ENCODE measurements at regions not wholly inside any gene's neighbourhood (a gene's known extent, or its start where the extent isn't known, plus 50 kb on each side); places are given as distances from the start of the nearest gene placed in this dataset.
A peak's percentile ranks its signal among the peaks of the same experiment; 100 is the strongest.

- Histone ChIP-seq H3K36me3 (ENCODE audit: control insufficient read depth in 2 of 2, extremely low read depth in 1 of 2, insufficient read depth in 2 of 2, low read length in 2 of 2) (no peaks in the 10 kb centered on the region), H3K27ac (ENCODE audit: insufficient read depth, low read depth, low read length) (peak overlapping the region; percentile 65), H3K4me1 (ENCODE audit: control insufficient read depth, extremely low read depth, insufficient read depth, low read length) (peaks cover 19% of the 10 kb centered on the region), H3K27me3 (ENCODE audit: control insufficient read depth in 2 of 2, insufficient read depth in 2 of 2, low read length in 2 of 2) (no peaks in the 10 kb centered on the region), H3K4me2 (ENCODE audit: insufficient read depth, low read length) (peak overlapping the region; percentile 4), H3K9me1 (replicated peaks; ENCODE audit: control insufficient read depth, extremely low read depth, insufficient read depth, low read length) (no peaks in the 10 kb centered on the region), H3K9me3 (replicated peaks; ENCODE audit: control insufficient read depth, insufficient read depth, low read length) (no peaks in the 10 kb centered on the region), H4K20me1 (replicated peaks; ENCODE audit: control insufficient read depth, extremely low read depth, insufficient read depth, low read length) (no peaks in the 10 kb centered on the region), H3K9ac (replicated peaks; ENCODE audit: extremely low read depth, insufficient read depth, low read length) (peak overlapping the region; percentile 55), H3K4me3 (replicated peaks in 1 of 3; ENCODE audit: insufficient read depth in 1 of 3, low read depth in 1 of 3, low read length in 3 of 3) (no peak overlapping the region), H2AFZ (ENCODE audit: low read depth, low read length) (no peak overlapping the region), H3K79me2 (ENCODE audit: control insufficient read depth, insufficient read depth, low read length) (no peaks in the 10 kb centered on the region)
- TSS peak; percentile 63 for BruUV-seq (replicated peaks)
- intact Hi-C loops (cut with micrococcal nuclease): loop anchor here (1.0 kb wide), 3 partner anchors 21 to 55 kb away; no protein-coding TSS in a partner anchor
- dilution Hi-C loops (cut with MboI; ENCODE audit: extremely low pct_ligation_motif_present, low sequenced_read_pairs): no loop called here
- TF ChIP-seq POLR2A (IDR thresholded peaks at IDR 0.05; ENCODE audit: low read depth, low read length) (no peak), CTCF (IDR thresholded peaks at IDR 0.05; ENCODE audit: extremely low read depth in 1 of 2, insufficient read depth in 1 of 2, low read depth in 1 of 2, low read length in 2 of 2) (no peak), MAX (IDR thresholded peaks at IDR 0.05; ENCODE audit: insufficient read depth, insufficient read length) (no peak), FOS (IDR thresholded peaks at IDR 0.05; ENCODE audit: borderline replicate concordance, insufficient read depth, low read length) (peak; percentile 91), POLR2AphosphoS5 (IDR thresholded peaks at IDR 0.05; ENCODE audit: insufficient read depth, low read depth, low read length) (peak; percentile 27), JUN (IDR thresholded peaks at IDR 0.05; ENCODE audit: borderline replicate concordance, insufficient read depth, insufficient read length, low read depth) (peak; percentile 96), EZH2 (IDR thresholded peaks at IDR 0.05; ENCODE audit: borderline replicate concordance, low read depth, low read length, severe bottlenecking) (no peak), GATA2 (IDR thresholded peaks at IDR 0.05; ENCODE audit: insufficient read depth, insufficient read length, low read depth, low read length) (peak; percentile 13), MYC (IDR thresholded peaks at IDR 0.05; ENCODE audit: low read depth, low read length) (no peak)
- DNase-seq (ENCODE audit: low read depth, low spot score) (peak; percentile 86), FAIRE-seq (peak; percentile 52)
- ChIA-PET CTCF (interaction anchor here (1.0 to 1.3 kb wide), 4 partner anchors 14 to 68 kb away, joined by 3 to 8 read pairs (median 4); no protein-coding TSS in a partner anchor), POLR2A (interaction anchor here (0.6 kb wide), 1 partner anchor 21 kb away, joined by 3 read pairs; no protein-coding TSS in a partner anchor)
These were observed 932.7 kb downstream of the TFAP2A start for GRCh38 chr6:9482030-9482738.
